Calu3 (cell line): ENCODE measurements at regions not wholly inside any gene's neighbourhood (a gene's known extent, or its start where the extent isn't known, plus 50 kb on each side); places are given as distances from the start of the nearest gene placed in this dataset.

Source experiments
- BruUV-seq: library from RNA; stranded (reverse); fragments of 400-500 nt; replicated peaks from 2 replicates; lab custom pipeline; 2021; lab: Mats Ljungman, UMichigan
- CTCF ChIA-PET: fragments of 300-600 bp; sonication (Branson Sonifier 250); formaldehyde crosslinking; loops from one replicate; lab custom pipeline; 2022; ENCODE audit warnings: antibody characterized with exemption; lab: Charles Lee
- DNase-seq: peaks from one replicate; pipeline ENCODE4 v3.0.0; 2022
- H3K27ac Mint-ChIP-seq: one replicate; pipeline ENCODE4 v1.8.0; 2022; ENCODE audit warnings: mixed read lengths; ENCODE audit not compliant: unreplicated experiment
- H3K27me3 Mint-ChIP-seq: one replicate; pipeline ENCODE4 v1.8.0; 2022; ENCODE audit warnings: mixed read lengths; ENCODE audit not compliant: unreplicated experiment
- H3K36me3 Mint-ChIP-seq: one replicate; pipeline ENCODE4 v1.8.0; 2022; ENCODE audit warnings: mild to moderate bottlenecking, moderate library complexity, mixed read lengths; ENCODE audit not compliant: insufficient read depth, unreplicated experiment
- H3K4me1 Mint-ChIP-seq: one replicate; pipeline ENCODE4 v1.8.0; 2022; ENCODE audit warnings: mild to moderate bottlenecking, low read depth, mixed read lengths; ENCODE audit not compliant: unreplicated experiment
- H3K4me3 Mint-ChIP-seq: one replicate; pipeline ENCODE4 v1.8.0; 2022; ENCODE audit warnings: mild to moderate bottlenecking, low read depth, moderate library complexity, mixed read lengths; ENCODE audit not compliant: unreplicated experiment
- H3K9me3 Mint-ChIP-seq: one replicate; pipeline ENCODE4 v1.8.0; 2022; ENCODE audit warnings: low read depth, mixed read lengths; ENCODE audit not compliant: unreplicated experiment
- intact Hi-C: fragments of 100-400 bp; cut with micrococcal nuclease; formaldehyde crosslinking; loops from one replicate; pipeline ENCODE4 v1.10.0; 2022; ENCODE audit not compliant: unreplicated experiment
- TF ChIP-seq, protein P1 (sequence below): fragments of 200-600 bp; IDR thresholded peaks from one replicate; pipeline ENCODE4 v1.8.0; 2022; ENCODE audit warnings: antibody characterized with exemption; ENCODE audit not compliant: unreplicated experiment

DNA sequence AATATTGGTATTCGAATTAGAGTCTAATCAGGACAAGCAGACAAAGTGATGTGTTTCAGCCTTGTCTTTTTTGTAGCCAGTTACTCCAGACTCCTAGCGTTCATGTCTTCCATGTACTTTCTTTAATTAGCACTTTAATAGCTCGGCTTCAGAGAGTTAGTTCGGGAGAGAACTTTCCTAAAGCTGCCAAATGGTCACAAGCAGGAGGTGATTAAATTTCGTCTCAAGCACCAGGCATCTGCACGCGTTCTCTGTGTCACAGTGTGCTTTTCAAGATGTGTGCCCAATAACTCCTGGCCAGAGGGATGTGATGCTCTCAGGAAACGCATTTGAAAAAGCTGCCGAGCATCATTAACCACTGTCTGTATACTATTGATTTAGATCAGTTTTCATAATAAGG, 790.8 kb downstream of the SOCS6 start:
- CTCF ChIA-PET, result no interaction called here
- Mint-ChIP-seq H3K4me1 (no peaks in the 10 kb centered on the region), H3K4me3 (no peak overlapping the region), H3K27me3 (no peaks in the 10 kb centered on the region), H3K9me3 (peaks cover 2% of the 10 kb centered on the region), H3K27ac (no peak overlapping the region), H3K36me3 (no peaks in the 10 kb centered on the region)
- TF ChIP-seq, protein P1, sequence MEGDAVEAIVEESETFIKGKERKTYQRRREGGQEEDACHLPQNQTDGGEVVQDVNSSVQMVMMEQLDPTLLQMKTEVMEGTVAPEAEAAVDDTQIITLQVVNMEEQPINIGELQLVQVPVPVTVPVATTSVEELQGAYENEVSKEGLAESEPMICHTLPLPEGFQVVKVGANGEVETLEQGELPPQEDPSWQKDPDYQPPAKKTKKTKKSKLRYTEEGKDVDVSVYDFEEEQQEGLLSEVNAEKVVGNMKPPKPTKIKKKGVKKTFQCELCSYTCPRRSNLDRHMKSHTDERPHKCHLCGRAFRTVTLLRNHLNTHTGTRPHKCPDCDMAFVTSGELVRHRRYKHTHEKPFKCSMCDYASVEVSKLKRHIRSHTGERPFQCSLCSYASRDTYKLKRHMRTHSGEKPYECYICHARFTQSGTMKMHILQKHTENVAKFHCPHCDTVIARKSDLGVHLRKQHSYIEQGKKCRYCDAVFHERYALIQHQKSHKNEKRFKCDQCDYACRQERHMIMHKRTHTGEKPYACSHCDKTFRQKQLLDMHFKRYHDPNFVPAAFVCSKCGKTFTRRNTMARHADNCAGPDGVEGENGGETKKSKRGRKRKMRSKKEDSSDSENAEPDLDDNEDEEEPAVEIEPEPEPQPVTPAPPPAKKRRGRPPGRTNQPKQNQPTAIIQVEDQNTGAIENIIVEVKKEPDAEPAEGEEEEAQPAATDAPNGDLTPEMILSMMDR, result no peak
- intact Hi-C loops, result no loop called here
- DNase-seq, result no peak
- no TSS peak for BruUV-seq

DNA sequence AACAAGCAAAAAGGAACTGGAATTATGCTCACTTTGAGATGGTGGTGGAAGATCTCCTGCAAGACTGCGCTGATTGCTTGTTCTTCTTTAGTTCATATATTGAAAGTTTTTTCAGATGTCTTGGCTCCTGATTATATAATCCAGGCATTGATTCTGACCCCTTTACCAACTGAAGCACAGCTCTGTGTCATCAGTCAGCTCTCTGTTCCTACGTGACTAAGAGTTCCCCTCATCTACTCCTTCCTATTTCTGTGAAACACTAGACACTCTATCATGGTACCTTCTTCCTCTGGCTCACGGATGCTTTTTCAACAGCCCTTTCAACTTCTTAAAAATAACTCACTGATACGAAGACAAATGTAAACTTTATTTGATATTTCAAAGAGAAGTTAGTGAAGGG, 788.6 kb downstream of the SOCS6 start:
- CTCF ChIA-PET, result interaction anchor here (0.7 kb wide), 1 partner anchor 1724 kb away, joined by 3 read pairs; no protein-coding TSS in a partner anchor
- BruUV-seq, result no TSS peak

DNA sequence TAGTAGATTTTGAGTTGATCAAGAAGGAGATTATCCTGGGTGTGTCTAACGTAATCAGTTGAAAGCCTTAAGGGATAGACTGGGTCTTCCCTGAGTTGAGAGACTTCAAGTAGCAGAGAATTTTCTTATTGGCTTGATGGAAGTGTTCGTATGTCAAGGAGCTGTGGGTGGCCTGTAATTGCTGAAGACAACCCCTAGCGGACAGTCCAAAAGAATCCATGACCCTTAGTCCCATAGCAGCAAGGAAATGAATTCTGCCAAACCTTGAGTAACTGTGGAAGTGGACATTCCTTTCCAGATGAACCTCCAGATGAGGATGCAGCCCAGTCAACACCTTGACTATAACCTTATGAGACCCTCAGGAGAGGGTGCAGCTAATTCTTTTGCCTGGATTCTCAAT, 786.3 kb downstream of the SOCS6 start:
- H3K27ac Mint-ChIP-seq, result no peak overlapping the region
- TF ChIP-seq, protein P1, result no peak
- no peaks in the 10 kb centered on the region for H3K9me3 Mint-ChIP-seq
- intact Hi-C loops, result no loop called here
- H3K36me3 Mint-ChIP-seq, result no peaks in the 10 kb centered on the region
- H3K4me3 Mint-ChIP-seq, result no peak overlapping the region
- DNase-seq, result no peak
- no peaks in the 10 kb centered on the region for H3K4me1 Mint-ChIP-seq
- no peaks in the 10 kb centered on the region for H3K27me3 Mint-ChIP-seq
- CTCF ChIA-PET, result no interaction called here
- no TSS peak for BruUV-seq

More for the DNA sequence above, 788.6 kb downstream of the SOCS6 start:
- no peaks in the 10 kb centered on the region for H3K4me1 Mint-ChIP-seq
- DNase-seq, result no peak
- no peak overlapping the region for H3K4me3 Mint-ChIP-seq
- TF ChIP-seq, protein P1, result no peak
- intact Hi-C loops, result no loop called here
- H3K9me3 Mint-ChIP-seq, result no peaks in the 10 kb centered on the region
- H3K36me3 Mint-ChIP-seq, result no peaks in the 10 kb centered on the region
- no peak overlapping the region for H3K27ac Mint-ChIP-seq
- no peaks in the 10 kb centered on the region for H3K27me3 Mint-ChIP-seq

DNA sequence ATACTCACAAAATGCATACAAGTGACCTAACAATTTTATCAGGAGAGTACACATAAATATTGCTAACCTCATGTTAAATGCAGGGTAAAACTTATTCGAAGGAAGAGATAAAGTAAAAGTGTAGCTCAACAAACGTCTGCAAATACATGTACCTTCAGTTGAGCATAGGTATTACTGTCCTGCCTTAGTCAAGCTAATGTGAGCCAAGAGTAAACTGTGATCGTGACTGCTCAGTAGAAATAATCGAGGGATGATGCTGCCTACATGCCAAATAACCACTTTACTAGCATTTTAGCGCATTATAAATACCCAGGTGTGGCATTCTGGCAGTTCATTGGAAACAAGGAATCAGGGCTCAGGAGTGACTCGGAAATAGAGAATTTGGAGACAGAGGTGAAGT, 779.5 kb downstream of the SOCS6 start:
- Mint-ChIP-seq H3K36me3 (no peaks in the 10 kb centered on the region), H3K4me1 (peaks cover 8% of the 10 kb centered on the region), H3K4me3 (no peak overlapping the region), H3K27ac (no peak overlapping the region), H3K27me3 (no peaks in the 10 kb centered on the region), H3K9me3 (no peaks in the 10 kb centered on the region)
- intact Hi-C loops, result no loop called here
- no TSS peak for BruUV-seq
- DNase-seq, result no peak
- TF ChIP-seq, protein P1, result no peak
- CTCF ChIA-PET, result no interaction called here
